PC-3 (cell line): ENCODE measurements at regions not wholly inside any gene's neighbourhood (a gene's known extent, or its start where the extent isn't known, plus 50 kb on each side); places are given as distances from the start of the nearest gene placed in this dataset.

Experiments
- ATAC-seq: fragments of 200-7000 bp; cut with Tn5 transposase; 2 replicates; pipeline ENCODE4 v1.9.1; 2020; ENCODE audit warnings: mild to moderate bottlenecking, moderate library complexity
- BruUV-seq: library from RNA; stranded (reverse); fragments of 400-500 nt; replicated peaks from 2 replicates; lab custom pipeline; 2021; lab: Mats Ljungman, UMichigan
- CTCF ChIA-PET: fragments of 300-600 bp; sonication (Branson Sonifier 250); formaldehyde crosslinking; loops from one replicate; lab custom pipeline; 2022; ENCODE audit warnings: antibody characterized with exemption; lab: Charles Lee
- POLR2A ChIA-PET: fragments of 300-600 bp; sonication (Branson Sonifier 250); formaldehyde crosslinking; loops from one replicate; lab custom pipeline; 2022; ENCODE audit warnings: antibody characterized with exemption; ENCODE audit not compliant: unreplicated experiment; lab: Charles Lee
- DNase-seq: peaks from one replicate; pipeline ENCODE4 v3.0.0-alpha.2; 2015
- H2AFZ ChIP-seq: fragments of 300-600 bp; sonication (generic); 2 replicates; pipeline ENCODE4 v1.6.0; 2016; ENCODE audit warnings: antibody characterized with exemption, low read length
- H3F3A ChIP-seq: fragments of 300-600 bp; sonication (generic); one replicate; pipeline ENCODE4 v1.6.0; 2017; ENCODE audit warnings: antibody characterized with exemption, low read length, control low read depth, mild to moderate bottlenecking; ENCODE audit not compliant: unreplicated experiment
- H3K27ac ChIP-seq: fragments of 300-600 bp; sonication (generic); 2 replicates; pipeline ENCODE4 v1.5.1; 2016; ENCODE audit warnings: mild to moderate bottlenecking, low read length
- H3K27me3 ChIP-seq: fragments of 300-600 bp; sonication (generic); 2 replicates; pipeline ENCODE4 v1.6.1; 2016; ENCODE audit warnings: low read length, mixed read lengths
- H3K36me3 ChIP-seq: fragments of 300-600 bp; sonication (generic); 2 replicates; pipeline ENCODE4 v1.6.1; 2016; ENCODE audit warnings: low read depth, mixed run types, low read length, mixed read lengths
- H3K4me1 ChIP-seq: fragments of 300-600 bp; sonication (generic); 2 replicates; pipeline ENCODE4 v1.5.1; 2016; ENCODE audit warnings: low read length; ENCODE audit not compliant: insufficient read depth
- H3K4me2 ChIP-seq: fragments of 300-600 bp; sonication (generic); 2 replicates; pipeline ENCODE4 v1.6.0; 2016; ENCODE audit warnings: low read length
- H3K4me3 ChIP-seq: fragments of 300-600 bp; sonication (generic); 2 replicates; pipeline ENCODE4 v1.5.1; 2016; ENCODE audit warnings: mild to moderate bottlenecking, low read length, mixed read lengths
- H3K79me2 ChIP-seq: fragments of 300-600 bp; sonication (generic); 2 replicates; pipeline ENCODE4 v1.6.1; 2017; ENCODE audit warnings: low read length, mixed read lengths
- H3K9ac ChIP-seq: fragments of 300-600 bp; sonication (generic); 2 replicates; pipeline ENCODE4 v1.6.0; 2016; ENCODE audit warnings: mild to moderate bottlenecking, low read length
- H3K9me2 ChIP-seq: fragments of 300-600 bp; sonication (generic); replicated peaks from 2 replicates; pipeline ENCODE4 v1.6.1; 2016; ENCODE audit warnings: mixed run types, low read length, mixed read lengths
- H3K9me3 ChIP-seq: fragments of 300-600 bp; sonication (generic); 2 replicates; pipeline ENCODE4 v1.6.1; 2016; ENCODE audit warnings: low read length, mixed read lengths
- H4K20me1 ChIP-seq: fragments of 300-600 bp; sonication (generic); 2 replicates; pipeline ENCODE4 v1.6.1; 2016; ENCODE audit warnings: low read length, mixed read lengths
- EZH2 ChIP-seq: fragments of 300-600 bp; sonication (generic); IDR thresholded peaks from one replicate; pipeline ENCODE4 v1.6.1; 2017; ENCODE audit warnings: antibody characterized with exemption, mild to moderate bottlenecking, low read length; ENCODE audit not compliant: unreplicated experiment
- EZH2phosphoT487 ChIP-seq: fragments of 300-600 bp; sonication (generic); IDR thresholded peaks from 2 replicates; pipeline ENCODE4 v1.6.1; 2018; ENCODE audit warnings: mild to moderate bottlenecking, antibody characterized with exemption, low read length, borderline replicate concordance
- intact Hi-C: fragments of 100-400 bp; cut with micrococcal nuclease; formaldehyde crosslinking; loops from 2 replicates; pipeline ENCODE4 v1.9.0; 2023
- TF ChIP-seq, protein P1 (sequence below): fragments of 300-600 bp; sonication (generic); conservative IDR thresholded peaks from 2 replicates; pipeline ENCODE4 v1.5.1; 2017; ENCODE audit warnings: antibody characterized with exemption, low read depth, mild to moderate bottlenecking, low read length

DNA sequence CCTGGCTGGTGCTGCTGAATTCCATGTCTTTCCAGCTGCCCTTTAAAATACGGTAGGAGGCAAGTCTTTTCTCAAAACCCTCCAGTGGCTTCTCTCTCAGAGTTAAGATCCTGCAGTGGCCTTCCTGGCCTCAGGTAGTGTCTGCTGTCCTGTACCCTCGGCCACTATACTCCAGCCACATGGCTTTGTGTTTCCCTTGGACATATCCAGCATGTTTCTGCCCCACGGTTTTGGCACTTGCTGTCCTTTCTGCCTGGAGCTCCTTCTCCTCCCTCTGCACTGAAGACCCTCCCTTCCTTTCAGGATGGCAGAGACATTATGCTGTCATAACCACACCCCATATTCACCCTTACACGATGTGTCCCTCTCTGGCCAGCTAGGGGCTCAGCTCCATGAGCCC is 76.5 kb upstream of the B3GAT1 start:
- Histone ChIP-seq H4K20me1 (no peaks in the 10 kb centered on the region), H3K9me2 (no peaks in the 10 kb centered on the region), H3K9ac (no peak overlapping the region), H3K36me3 (no peaks in the 10 kb centered on the region), H3F3A (no peaks in the 10 kb centered on the region), H3K4me3 (no peak overlapping the region), H3K4me2 (no peak overlapping the region), H2AFZ (no peak overlapping the region), H3K79me2 (no peaks in the 10 kb centered on the region), H3K27me3 (peaks cover 4% of the 10 kb centered on the region; the same call in 1 of the 2 replicates), H3K9me3 (no peaks in the 10 kb centered on the region), H3K27ac (no peak overlapping the region), H3K4me1 (no peaks in the 10 kb centered on the region)
- ATAC-seq, result no peak
- no TSS peak for BruUV-seq
- TF ChIP-seq EZH2 (no peak), EZH2phosphoT487 (no peak)
- TF ChIP-seq, protein P1, sequence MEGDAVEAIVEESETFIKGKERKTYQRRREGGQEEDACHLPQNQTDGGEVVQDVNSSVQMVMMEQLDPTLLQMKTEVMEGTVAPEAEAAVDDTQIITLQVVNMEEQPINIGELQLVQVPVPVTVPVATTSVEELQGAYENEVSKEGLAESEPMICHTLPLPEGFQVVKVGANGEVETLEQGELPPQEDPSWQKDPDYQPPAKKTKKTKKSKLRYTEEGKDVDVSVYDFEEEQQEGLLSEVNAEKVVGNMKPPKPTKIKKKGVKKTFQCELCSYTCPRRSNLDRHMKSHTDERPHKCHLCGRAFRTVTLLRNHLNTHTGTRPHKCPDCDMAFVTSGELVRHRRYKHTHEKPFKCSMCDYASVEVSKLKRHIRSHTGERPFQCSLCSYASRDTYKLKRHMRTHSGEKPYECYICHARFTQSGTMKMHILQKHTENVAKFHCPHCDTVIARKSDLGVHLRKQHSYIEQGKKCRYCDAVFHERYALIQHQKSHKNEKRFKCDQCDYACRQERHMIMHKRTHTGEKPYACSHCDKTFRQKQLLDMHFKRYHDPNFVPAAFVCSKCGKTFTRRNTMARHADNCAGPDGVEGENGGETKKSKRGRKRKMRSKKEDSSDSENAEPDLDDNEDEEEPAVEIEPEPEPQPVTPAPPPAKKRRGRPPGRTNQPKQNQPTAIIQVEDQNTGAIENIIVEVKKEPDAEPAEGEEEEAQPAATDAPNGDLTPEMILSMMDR, result no peak
- intact Hi-C loops, result no loop called here
- POLR2A ChIA-PET, result no interaction called here
- CTCF ChIA-PET, result no interaction called here
- no peak for DNase-seq

DNA sequence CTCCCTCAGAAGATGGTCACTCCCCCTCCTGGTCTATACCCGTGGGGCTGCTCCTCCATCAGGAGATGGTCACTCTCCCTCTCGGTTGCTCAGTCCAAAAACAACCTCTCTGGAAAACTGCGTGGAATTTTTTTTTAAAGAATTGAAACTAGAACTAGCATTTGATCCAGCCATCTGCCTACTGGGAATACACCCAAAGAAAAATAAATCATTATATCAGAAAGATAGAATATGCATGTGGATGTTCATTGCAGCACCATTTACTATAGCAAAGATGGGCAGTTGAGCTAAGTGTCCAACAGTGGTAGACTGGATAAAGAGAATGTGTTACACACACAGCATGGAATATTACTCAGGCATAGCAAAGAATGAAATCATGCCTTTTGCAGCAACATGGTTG is 75.7 kb upstream of the B3GAT1 start:
- no peak overlapping the region for H3K4me2 ChIP-seq
- CTCF ChIA-PET, result no interaction called here
- peaks cover 4% of the 10 kb centered on the region; the same call in 1 of the 2 replicates for H3K27me3 ChIP-seq
- no peaks in the 10 kb centered on the region for H3F3A ChIP-seq
- no peaks in the 10 kb centered on the region for H3K79me2 ChIP-seq
- no peak overlapping the region for H3K9ac ChIP-seq
- H3K9me2 ChIP-seq, result no peaks in the 10 kb centered on the region
- BruUV-seq, result no TSS peak
- no peak overlapping the region for H2AFZ ChIP-seq
- H3K36me3 ChIP-seq, result no peaks in the 10 kb centered on the region
- no peak overlapping the region for H3K4me3 ChIP-seq
- POLR2A ChIA-PET, result no interaction called here
- intact Hi-C loops, result no loop called here
- DNase-seq (no peak), ATAC-seq (no peak)
- H3K27ac ChIP-seq, result no peak overlapping the region
- no peaks in the 10 kb centered on the region for H3K4me1 ChIP-seq
- H4K20me1 ChIP-seq, result no peaks in the 10 kb centered on the region
- TF ChIP-seq, protein P1, result no peak
- TF ChIP-seq EZH2 (no peak), EZH2phosphoT487 (no peak)
- H3K9me3 ChIP-seq, result no peaks in the 10 kb centered on the region

DNA sequence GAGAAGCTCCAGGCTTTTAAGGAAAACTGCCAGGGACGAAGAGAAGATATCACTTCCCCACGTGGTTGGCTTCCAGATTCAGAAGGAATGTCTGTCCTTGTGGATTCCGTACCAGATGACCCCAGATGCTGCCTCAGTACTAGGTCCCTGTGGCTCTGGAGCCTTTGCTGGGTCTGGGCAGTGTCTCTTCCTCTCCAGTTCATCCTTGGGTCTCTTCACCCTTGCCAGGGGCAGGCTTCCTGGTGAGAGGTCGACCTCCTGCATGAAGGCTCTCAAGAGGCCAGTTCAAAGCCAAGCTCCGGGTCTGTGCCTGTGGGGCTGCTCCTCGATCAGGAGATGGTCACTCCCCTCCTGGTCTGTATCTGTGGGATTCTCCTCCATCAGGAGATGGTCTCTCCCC is 74.7 kb upstream of the B3GAT1 start:
- Histone ChIP-seq H3F3A (no peaks in the 10 kb centered on the region), H3K9me3 (no peaks in the 10 kb centered on the region), H4K20me1 (no peaks in the 10 kb centered on the region), H2AFZ (no peak overlapping the region), H3K4me1 (no peaks in the 10 kb centered on the region), H3K79me2 (no peaks in the 10 kb centered on the region), H3K9ac (no peak overlapping the region), H3K36me3 (no peaks in the 10 kb centered on the region), H3K27me3 (peaks cover 4% of the 10 kb centered on the region; the same call in 1 of the 2 replicates), H3K4me3 (no peak overlapping the region), H3K4me2 (no peak overlapping the region), H3K27ac (no peak overlapping the region), H3K9me2 (no peaks in the 10 kb centered on the region)
- BruUV-seq, result no TSS peak
- DNase-seq (no peak), ATAC-seq (no peak)
- CTCF ChIA-PET, result no interaction called here
- TF ChIP-seq, protein P1, result no peak
- TF ChIP-seq EZH2 (no peak), EZH2phosphoT487 (no peak)
- intact Hi-C loops, result no loop called here
- POLR2A ChIA-PET, result no interaction called here
